ENCODE measurements at regions not wholly inside any gene's neighbourhood (a gene's known extent, or its start where the extent isn't known, plus 50 kb on each side); places are given as distances from the start of the nearest gene placed in this dataset.
"Not testable (repeated sequence)": the region's sequence is repeated elsewhere in the genome, so short reads cannot be mapped to it uniquely, and the experiment has no call there.

DNA sequence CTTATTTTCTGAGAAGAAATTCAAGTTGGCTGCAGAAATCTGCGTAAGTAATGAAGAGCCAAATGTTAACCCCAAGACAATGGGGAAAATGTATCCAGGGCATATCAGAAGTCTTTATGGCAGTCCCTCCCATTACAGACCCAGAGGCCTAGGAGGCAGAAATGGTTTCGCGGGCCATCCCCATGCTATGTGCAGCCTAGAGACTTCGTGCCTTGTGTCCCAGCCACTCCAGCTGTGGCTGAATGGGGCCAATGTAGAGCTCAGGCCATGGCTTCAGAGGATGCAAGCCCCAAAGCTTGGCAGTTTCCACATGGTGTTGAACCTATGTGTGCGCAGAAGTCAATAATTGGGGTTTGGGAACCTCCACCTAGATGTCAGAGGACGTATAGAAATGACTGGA, 131.9 kb downstream of the GPR37 start:
- no peak for DNase-seq

GRCh38 chr7:124630395-124630794, 135.2 kb downstream of the GPR37 start:
- DNase-seq = no peak

- DNase-seq = no peak
These were observed 146.7 kb downstream of the GPR37 start for GRCh38 chr7:124618871-124619270.

DNA sequence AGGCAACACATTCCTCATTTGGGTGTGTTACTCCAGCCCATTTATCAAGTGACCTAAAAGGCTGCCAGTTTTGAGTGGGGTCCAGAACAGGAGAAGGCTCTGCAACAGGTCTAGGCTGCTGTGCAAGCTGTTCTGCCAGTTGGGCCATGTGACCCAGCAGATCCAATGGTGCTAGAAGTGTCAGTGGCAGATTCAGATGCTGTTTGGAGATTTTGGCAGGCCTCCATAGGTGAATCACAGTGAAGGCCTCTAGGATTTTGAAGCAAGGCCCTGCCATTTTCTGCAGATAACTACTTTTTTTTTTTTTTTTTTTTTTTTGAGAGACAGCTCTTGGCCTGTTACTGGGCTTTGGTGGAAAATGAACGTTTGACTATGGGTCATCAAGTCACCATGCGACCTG, 147.5 kb downstream of the GPR37 start:
- not testable (repeated sequence) for DNase-seq

- DNase-seq = no peak
These were observed 162.5 kb downstream of the GPR37 start for GRCh38 chr7:124603066-124603465.

GRCh38 chr7:124597509-124597908, 168.1 kb downstream of the GPR37 start:
- no peak for DNase-seq

- DNase-seq = no peak
These were observed 168.7 kb downstream of the GPR37 start for GRCh38 chr7:124596881-124597280.

GRCh38 chr7:124590814-124591213, 174.8 kb downstream of the GPR37 start:
- no peak for DNase-seq

- DNase-seq = no peak
These were observed 188.3 kb downstream of the GPR37 start for GRCh38 chr7:124577256-124577655.

GRCh38 chr7:124575176-124575575, 190.4 kb downstream of the GPR37 start:
- no peak for DNase-seq

GRCh38 chr7:124570558-124570957, 195.0 kb downstream of the GPR37 start:
- DNase-seq = no peak

DNA sequence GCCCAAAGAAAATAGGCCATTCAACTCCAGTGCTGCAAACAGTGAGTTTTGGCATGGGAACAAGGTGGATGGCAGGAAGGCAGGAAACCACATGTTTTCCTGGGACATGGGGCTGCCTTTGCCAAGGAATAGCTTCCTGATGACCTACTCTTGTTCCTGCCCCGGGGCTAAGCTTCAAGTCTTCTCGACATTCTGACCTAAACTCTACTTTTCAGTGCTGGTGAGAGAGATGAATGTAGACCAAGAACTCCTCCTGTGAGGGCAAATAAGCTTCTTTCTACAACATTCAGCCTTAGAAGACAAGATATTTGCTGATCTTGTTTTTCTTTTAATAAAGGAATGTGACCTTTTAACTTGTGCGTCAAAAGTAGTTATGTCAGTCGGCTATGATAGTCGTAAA, 199.0 kb downstream of the GPR37 start:
- DNase-seq = no peak

DNA sequence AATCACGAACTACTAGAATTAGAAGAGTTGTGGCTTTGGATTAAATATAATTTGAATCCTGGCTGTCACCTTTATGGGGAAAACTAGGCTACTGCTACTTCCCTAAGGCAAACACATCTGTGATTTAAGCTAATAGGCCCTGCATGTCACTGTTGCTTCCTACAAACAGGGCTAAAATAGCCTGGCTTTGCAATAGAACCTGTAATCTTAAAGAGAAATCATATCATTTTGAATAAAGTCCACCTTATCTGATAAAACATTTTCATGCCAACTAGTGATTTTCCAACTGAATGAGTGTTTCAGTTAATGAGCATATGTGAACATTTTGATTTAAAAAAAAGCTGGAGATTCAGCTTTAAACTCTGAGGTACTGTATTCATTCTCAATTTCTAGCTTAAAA, 208.0 kb downstream of the GPR37 start:
- no peak for DNase-seq

DNA sequence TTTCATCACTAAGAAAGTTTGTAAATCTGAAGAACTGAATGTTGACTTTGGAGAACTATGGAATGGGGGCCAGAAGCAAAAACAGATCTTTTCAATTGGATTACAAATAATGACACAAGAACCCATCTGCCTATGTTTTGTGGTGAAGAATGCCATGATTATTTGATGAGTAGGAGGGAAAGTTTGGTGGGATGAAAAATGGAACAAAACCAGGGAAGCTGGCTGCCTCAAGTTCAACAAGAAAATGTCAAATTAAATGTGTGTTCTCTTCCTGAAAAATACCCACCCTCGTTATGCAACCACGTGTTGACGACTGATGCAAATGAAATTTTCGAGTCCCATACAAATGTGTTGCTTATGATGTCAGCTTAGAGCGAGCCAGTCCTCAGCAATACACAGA, 208.5 kb downstream of the GPR37 start:
- no peak for DNase-seq

DNA sequence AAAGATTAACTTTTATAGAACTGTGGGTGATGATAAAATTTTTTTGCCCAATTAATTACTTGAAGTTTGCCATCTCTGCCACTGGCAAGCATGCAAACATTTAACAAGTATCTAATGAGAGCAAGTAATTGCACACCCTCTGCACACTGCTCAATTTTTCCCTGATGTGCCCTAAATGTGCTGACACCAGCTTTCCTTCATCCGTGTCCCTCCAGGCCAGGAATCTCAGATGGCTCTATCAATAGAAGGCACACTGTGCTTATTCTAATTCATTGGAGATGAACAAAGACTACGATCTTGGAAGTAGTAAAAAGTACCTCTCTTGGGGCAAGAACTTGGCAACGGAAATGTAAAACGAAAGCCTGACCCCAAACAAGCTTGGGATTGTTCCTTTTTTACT, 212.1 kb downstream of the GPR37 start:
- DNase-seq = no peak

- no peak for DNase-seq
These were observed 213.4 kb downstream of the GPR37 start for GRCh38 chr7:124552217-124552616.

- no peak for DNase-seq
These were observed 215.6 kb downstream of the GPR37 start for GRCh38 chr7:124550036-124550435.

GRCh38 chr7:124542476-124542875, 223.1 kb downstream of the GPR37 start:
- DNase-seq = no peak

DNA sequence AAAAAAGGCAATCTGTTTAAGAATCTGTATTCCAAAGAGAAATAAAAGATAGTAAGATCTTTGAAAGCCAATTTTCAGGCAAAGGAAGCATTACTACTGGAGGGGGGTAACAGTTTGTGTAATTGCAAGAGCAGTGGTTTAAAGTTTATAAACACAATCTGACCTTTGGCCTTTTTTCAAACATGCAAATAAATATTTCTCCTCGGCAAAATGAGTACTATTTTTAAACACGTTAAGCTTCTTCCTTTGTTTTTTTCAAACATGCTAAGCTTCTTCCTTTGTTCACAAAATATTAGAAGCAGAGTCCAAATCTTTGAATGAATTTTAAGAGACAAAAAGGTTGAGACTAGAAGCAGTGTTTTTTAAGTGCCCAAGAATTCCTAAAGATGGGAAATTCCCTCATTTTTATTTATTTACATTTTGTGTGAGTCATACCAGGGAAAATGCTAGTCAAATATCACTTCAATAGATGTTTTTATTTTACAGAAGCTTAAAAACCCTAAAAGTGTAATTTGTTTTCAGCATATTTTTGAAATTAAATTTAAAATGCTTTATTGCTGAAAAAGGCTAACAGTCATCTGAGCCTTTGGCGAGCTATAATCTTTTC, 229.3 kb downstream of the GPR37 start:
- DNase-seq = no peak

GRCh38 chr7:124532166-124532565, 233.4 kb downstream of the GPR37 start:
- no peak for DNase-seq

GRCh38 chr7:124516911-124517310, 248.7 kb downstream of the GPR37 start:
- DNase-seq = no peak

DNA sequence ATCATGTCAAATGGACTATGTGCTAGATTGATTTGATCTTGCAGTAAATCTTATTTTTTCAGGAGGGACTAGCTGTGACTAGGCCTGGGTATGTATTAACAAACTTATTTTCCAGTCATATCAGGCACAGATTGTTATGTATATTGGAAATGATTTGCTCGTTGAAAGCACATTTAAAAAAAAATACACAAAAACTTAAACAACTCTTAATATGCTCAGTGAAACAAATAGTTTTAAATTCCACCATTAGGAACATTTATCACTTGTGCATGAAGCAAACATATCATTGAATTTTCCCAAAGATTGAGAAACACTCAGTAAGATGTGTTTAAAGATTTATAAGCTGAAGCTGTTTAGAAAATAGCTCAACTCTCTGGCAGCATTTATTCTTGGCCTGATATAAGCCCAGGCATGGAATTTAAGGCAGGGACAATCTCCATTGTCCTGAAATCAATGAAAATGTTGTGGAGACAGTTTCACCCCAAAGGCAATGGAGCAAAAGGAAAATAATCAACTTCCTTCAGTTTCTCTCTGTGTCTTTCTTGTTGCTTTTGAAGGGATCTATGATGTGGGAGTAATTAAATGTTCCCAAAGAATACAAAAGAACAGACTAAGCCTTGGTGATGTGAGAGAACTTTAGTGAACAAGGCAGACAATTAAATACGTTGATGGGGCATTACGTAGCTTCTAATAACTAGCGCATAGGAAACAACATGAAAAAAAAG, 250.3 kb downstream of the GPR37 start:
- DNase-seq = no peak

- DNase-seq = no peak
These were observed 251.1 kb downstream of the GPR37 start for GRCh38 chr7:124514471-124514870.

GRCh38 chr7:124497176-124497575, 268.4 kb downstream of the GPR37 start:
- DNase-seq = no peak

DNA sequence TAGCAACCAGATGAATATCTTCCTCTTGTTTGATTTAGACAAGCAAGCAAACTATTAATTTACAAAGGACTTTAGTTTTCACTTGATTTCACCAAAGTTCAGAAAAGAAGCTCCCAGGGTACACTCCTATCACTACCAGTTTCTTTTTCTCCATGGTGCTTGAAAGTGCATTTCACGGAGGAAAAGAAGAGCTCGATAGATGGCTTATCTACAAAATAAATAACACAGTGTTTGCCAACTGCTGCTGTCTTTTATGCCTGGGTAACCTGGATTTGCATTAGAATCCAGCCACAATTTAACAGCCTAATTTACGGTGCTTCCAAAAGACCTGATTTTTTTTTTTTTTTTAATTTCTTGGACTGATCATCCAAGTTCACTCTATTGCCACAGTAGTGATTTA, 275.7 kb downstream of the GPR37 start:
- DNase-seq = peak; percentile 25
